Upper lobe of left lung (tissue), 6 donors: ENCODE measurements at regions not wholly inside any gene's neighbourhood (a gene's known extent, or its start where the extent isn't known, plus 50 kb on each side); places are given as distances from the start of the nearest gene placed in this dataset.

Source experiments
- ATAC-seq, 2 donors: fragments of 200-7000 bp; cut with Tn5 transposase; one replicate each; pipeline ENCODE4 v1.9.1; 2022; ENCODE audit warnings: mild to moderate bottlenecking in 2 of 2, moderate library complexity in 2 of 2; ENCODE audit not compliant: low FRiP score in 2 of 2
- DNase-seq, 2 donors: peaks; one replicate each; pipeline ENCODE4 v3.0.0-alpha.2; 2019 to 2020
- H3K27ac ChIP-seq, 4 donors: fragments of 200-600 bp; sonication (generic); one replicate each; pipeline ENCODE4 v1.5.1; 2016 to 2019
- H3K27me3 ChIP-seq, 4 donors: fragments of 200-600 bp; sonication (generic); one replicate each; pipeline ENCODE4 v1.5.1; 2017 to 2019
- H3K36me3 ChIP-seq, 4 donors: fragments of 200-600 bp; sonication (generic); one replicate each; pipeline ENCODE4 v1.5.1; 2016 to 2019
- H3K4me1 ChIP-seq, 4 donors: fragments of 200-600 bp; sonication (generic); one replicate each; pipeline ENCODE4 v1.5.1; 2018 to 2019
- H3K4me3 ChIP-seq, 4 donors: fragments of 200-600 bp; sonication (generic); one replicate each; pipeline ENCODE4 v1.5.1; 2017 to 2019; ENCODE audit warnings: mild to moderate bottlenecking in 2 of 4, moderate library complexity in 1 of 4
- H3K9me3 ChIP-seq, 4 donors: fragments of 200-600 bp; sonication (generic); one replicate each; pipeline ENCODE4 v1.5.1; 2018 to 2019
- CTCF ChIP-seq, 6 experiments: fragments of 450-650 bp in 4 of 6; fragments of 200-600 bp in 2 of 6; sonication (generic) in 2 of 6; IDR thresholded peaks; one replicate each; pipeline ENCODE4 v1.5.1; 2016 to 2019; ENCODE audit warnings: antibody characterized with exemption in 6 of 6
- EP300 ChIP-seq, 4 donors: sonication (generic); formaldehyde crosslinking; IDR thresholded peaks; one replicate each; pipeline ENCODE4 v1.5.1; 2017; ENCODE audit warnings: antibody characterized with exemption in 4 of 4, control low read depth in 2 of 4
- POLR2A ChIP-seq, 4 donors: fragments of 450-650 bp; IDR thresholded peaks; one replicate each; pipeline ENCODE4 v1.5.1; 2016 to 2017; ENCODE audit warnings: antibody characterized with exemption in 4 of 4, mild to moderate bottlenecking in 2 of 4
- POLR2AphosphoS5 ChIP-seq, 2 donors: sonication (generic); formaldehyde crosslinking; IDR thresholded peaks; one replicate each; pipeline ENCODE4 v1.5.1; 2017; ENCODE audit warnings: antibody characterized with exemption in 2 of 2
- WGBS, 2 donors: methylation state at CpG; one replicate each; pipeline ENCODE4 v1.1.5; 2017 to 2018; 5-methylcytosine and 5-hydroxymethylcytosine counted together
- donor health status: DM: no; HTN: no; CAD: no; lungs with moderate emphysema.
- donor health status: DM: no; HTN: yes; CAD: no; lungs with severe emphysema.

- Histone ChIP-seq H3K4me3 (no peak overlapping the region), H3K27me3 (no peaks in the 10 kb centered on the region), H3K9me3 (no peaks in the 10 kb centered on the region), H3K4me1 (no peaks in the 10 kb centered on the region), H3K27ac (no peak overlapping the region), H3K36me3 (no peaks in the 10 kb centered on the region)
- ATAC-seq (no peak), DNase-seq (no peak)
- WGBS, 2 donors, result 58 to 66% methylated on average over 2 of the region's 2 CpGs
- TF ChIP-seq EP300 (IDR thresholded peaks at IDR 0.05), result no peak
- TF ChIP-seq POLR2AphosphoS5 (IDR thresholded peaks at IDR 0.05), result no peak
- TF ChIP-seq POLR2A (IDR thresholded peaks at IDR 0.05), result no peak
- TF ChIP-seq CTCF (IDR thresholded peaks at IDR 0.05), result no peak
These were observed 845.4 kb upstream of the CXADR start for GRCh38 chr21:16667395-16667794.

GRCh38 chr21:16674949-16675348 lies 837.9 kb upstream of the CXADR start:
- no peak for TF ChIP-seq POLR2A (IDR thresholded peaks at IDR 0.05)
- no peak for TF ChIP-seq EP300 (IDR thresholded peaks at IDR 0.05)
- TF ChIP-seq POLR2AphosphoS5 (IDR thresholded peaks at IDR 0.05), result no peak
- TF ChIP-seq CTCF (IDR thresholded peaks at IDR 0.05), result no peak
- H3K27me3 ChIP-seq, result no peaks in the 10 kb centered on the region
- no peak overlapping the region for H3K4me3 ChIP-seq
- H3K27ac ChIP-seq, result no peak overlapping the region
- ATAC-seq (no peak), DNase-seq (no peak)
- H3K36me3 ChIP-seq, result no peaks in the 10 kb centered on the region
- no peaks in the 10 kb centered on the region for H3K9me3 ChIP-seq
- peaks cover 0 to 4% (median 0%) of the 10 kb centered on the region in 4 donors for H3K4me1 ChIP-seq
- 89 to 95% methylated on average over 2 of the region's 2 CpGs for WGBS, 2 donors

- Histone ChIP-seq H3K27me3 (no peaks in the 10 kb centered on the region), H3K36me3 (no peaks in the 10 kb centered on the region), H3K27ac (no peak overlapping the region), H3K9me3 (no peaks in the 10 kb centered on the region), H3K4me1 (peaks cover 0 to 4% (median 0%) of the 10 kb centered on the region in 4 donors), H3K4me3 (no peak overlapping the region)
- DNase-seq (no peak), ATAC-seq (no peak)
- WGBS, 2 donors, result 37 to 48% methylated on average over 3 of the region's 3 CpGs
- TF ChIP-seq CTCF (IDR thresholded peaks at IDR 0.05) (no peak), POLR2A (IDR thresholded peaks at IDR 0.05) (no peak)
These were observed 836.5 kb upstream of the CXADR start for GRCh38 chr21:16676391-16676790.

GRCh38 chr21:16678429-16679160 lies 834.2 kb upstream of the CXADR start:
- WGBS, 2 donors, result 39 to 51% methylated on average over 3 of the region's 3 CpGs
- H3K4me1 ChIP-seq, result peaks cover 0 to 4% (median 0%) of the 10 kb centered on the region in 4 donors
- no peak overlapping the region for H3K27ac ChIP-seq
- TF ChIP-seq EP300 (IDR thresholded peaks at IDR 0.05), result no peak
- TF ChIP-seq POLR2AphosphoS5 (IDR thresholded peaks at IDR 0.05), result no peak
- TF ChIP-seq CTCF (IDR thresholded peaks at IDR 0.05), result no peak
- TF ChIP-seq POLR2A (IDR thresholded peaks at IDR 0.05), result no peak
- DNase-seq (no peak), ATAC-seq (no peak)
- no peaks in the 10 kb centered on the region for H3K36me3 ChIP-seq
- no peaks in the 10 kb centered on the region for H3K9me3 ChIP-seq
- no peak overlapping the region for H3K4me3 ChIP-seq
- no peaks in the 10 kb centered on the region for H3K27me3 ChIP-seq

- DNase-seq (no peak), ATAC-seq (no peak)
- Histone ChIP-seq H3K27me3 (no peaks in the 10 kb centered on the region), H3K4me3 (no peak overlapping the region), H3K27ac (no peak overlapping the region), H3K9me3 (peaks cover 0 to 13% (median 10%) of the 10 kb centered on the region in 4 donors), H3K4me1 (no peaks in the 10 kb centered on the region), H3K36me3 (no peaks in the 10 kb centered on the region)
- TF ChIP-seq POLR2AphosphoS5 (IDR thresholded peaks at IDR 0.05) (no peak), POLR2A (IDR thresholded peaks at IDR 0.05) (no peak), EP300 (IDR thresholded peaks at IDR 0.05) (no peak), CTCF (IDR thresholded peaks at IDR 0.05) (no peak)
- WGBS, 2 donors, result 90 to 100% methylated on average over 2 of the region's 2 CpGs
These were observed 817.8 kb upstream of the CXADR start for GRCh38 chr21:16695074-16695473.
